Thyroid gland (tissue), 4 donors: ENCODE measurements at regions not wholly inside any gene's neighbourhood (a gene's known extent, or its start where the extent isn't known, plus 50 kb on each side); places are given as distances from the start of the nearest gene placed in this dataset.

ENCODE experiments used
- DNase-seq, 2 donors: peaks; one replicate each; pipeline ENCODE4 v3.0.0-alpha.2; 2019
- H3K27ac ChIP-seq, 3 donors: fragments of 200-600 bp; sonication (generic); 1 replicate in 2 of 3; 2 replicates in 1 of 3; pipeline ENCODE4 v1.5.1; 2016 to 2019; ENCODE audit warnings: mild to moderate bottlenecking in 1 of 3, moderate library complexity in 1 of 3
- H3K27me3 ChIP-seq: fragments of 200-600 bp; sonication (generic); one replicate; pipeline ENCODE4 v1.5.1; 2019
- H3K36me3 ChIP-seq, 2 donors: fragments of 200-600 bp; sonication (generic); one replicate each; pipeline ENCODE4 v1.5.1; 2016 to 2019
- H3K4me1 ChIP-seq, 2 donors: fragments of 200-600 bp; sonication (generic); one replicate each; pipeline ENCODE4 v1.5.1; 2017 to 2019
- H3K4me3 ChIP-seq, 3 donors: fragments of 200-600 bp; sonication (generic); replicated peaks in 1 of 3; 1 replicate in 2 of 3; 2 replicates in 1 of 3; pipeline ENCODE4 v1.5.1; 2016; ENCODE audit warnings: mild to moderate bottlenecking in 1 of 3
- H3K9me3 ChIP-seq: fragments of 200-600 bp; sonication (generic); one replicate; pipeline ENCODE4 v1.5.1; 2017
- POLR2A ChIP-seq, 2 donors: fragments of 450-650 bp; IDR thresholded peaks; one replicate each; pipeline ENCODE4 v1.6.1; 2017; ENCODE audit warnings: antibody characterized with exemption in 2 of 2, mild to moderate bottlenecking in 2 of 2, moderate library complexity in 1 of 2
- whole genome bisulfite sequencing, 2 donors: methylation state at CpG; one replicate each; pipeline ENCODE4 v1.1.5; 2017; 5-methylcytosine and 5-hydroxymethylcytosine counted together
- intact Hi-C: fragments of 100-400 bp; cut with DNase I; formaldehyde crosslinking; loops from one replicate; pipeline ENCODE4 v1.15.1; 2023
- TF ChIP-seq, protein P1 (sequence below), 6 experiments: fragments of 200-600 bp in 3 of 6; fragments of 450-650 bp in 3 of 6; sonication (generic) in 3 of 6; IDR thresholded peaks; one replicate each; pipeline ENCODE4 v1.5.1; 2016 to 2019; ENCODE audit warnings: antibody characterized with exemption in 6 of 6, mild to moderate bottlenecking in 2 of 6, inconsistent platforms in 1 of 6, moderate library complexity in 1 of 6

DNA sequence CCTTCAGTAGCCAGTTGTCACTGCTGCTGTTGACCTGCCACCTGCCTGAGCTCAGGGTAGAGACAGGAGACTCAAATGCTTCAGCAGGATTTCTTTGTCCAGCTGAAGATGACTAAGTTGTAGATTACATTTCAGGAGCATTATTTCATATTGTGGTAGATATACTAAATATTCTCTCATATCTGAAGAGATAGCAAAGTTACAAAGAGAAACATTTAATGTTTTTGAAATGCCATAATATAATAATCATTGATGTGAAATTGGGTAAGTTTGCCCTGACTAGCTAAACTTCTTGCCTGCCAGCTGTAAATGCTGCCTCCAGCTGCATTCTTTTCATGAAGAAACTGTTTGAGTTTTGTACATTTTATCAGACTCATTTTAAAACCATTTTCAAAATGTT, 247.6 kb upstream of the CNKSR2 start:
- intact Hi-C loops = no loop called here
- no peak for DNase-seq
- H3K27me3 ChIP-seq = no peaks in the 10 kb centered on the region
- H3K4me3 ChIP-seq = no peak overlapping the region
- H3K9me3 ChIP-seq = no peaks in the 10 kb centered on the region
- H3K4me1 ChIP-seq = no peaks in the 10 kb centered on the region
- no peak overlapping the region for H3K27ac ChIP-seq
- no peaks in the 10 kb centered on the region for H3K36me3 ChIP-seq
- TF ChIP-seq, protein P1, sequence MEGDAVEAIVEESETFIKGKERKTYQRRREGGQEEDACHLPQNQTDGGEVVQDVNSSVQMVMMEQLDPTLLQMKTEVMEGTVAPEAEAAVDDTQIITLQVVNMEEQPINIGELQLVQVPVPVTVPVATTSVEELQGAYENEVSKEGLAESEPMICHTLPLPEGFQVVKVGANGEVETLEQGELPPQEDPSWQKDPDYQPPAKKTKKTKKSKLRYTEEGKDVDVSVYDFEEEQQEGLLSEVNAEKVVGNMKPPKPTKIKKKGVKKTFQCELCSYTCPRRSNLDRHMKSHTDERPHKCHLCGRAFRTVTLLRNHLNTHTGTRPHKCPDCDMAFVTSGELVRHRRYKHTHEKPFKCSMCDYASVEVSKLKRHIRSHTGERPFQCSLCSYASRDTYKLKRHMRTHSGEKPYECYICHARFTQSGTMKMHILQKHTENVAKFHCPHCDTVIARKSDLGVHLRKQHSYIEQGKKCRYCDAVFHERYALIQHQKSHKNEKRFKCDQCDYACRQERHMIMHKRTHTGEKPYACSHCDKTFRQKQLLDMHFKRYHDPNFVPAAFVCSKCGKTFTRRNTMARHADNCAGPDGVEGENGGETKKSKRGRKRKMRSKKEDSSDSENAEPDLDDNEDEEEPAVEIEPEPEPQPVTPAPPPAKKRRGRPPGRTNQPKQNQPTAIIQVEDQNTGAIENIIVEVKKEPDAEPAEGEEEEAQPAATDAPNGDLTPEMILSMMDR (IDR thresholded peaks at IDR 0.05) = no peak
- no peak for TF ChIP-seq POLR2A (IDR thresholded peaks at IDR 0.05)

- Histone ChIP-seq H3K36me3 (no peaks in the 10 kb centered on the region), H3K4me1 (no peaks in the 10 kb centered on the region), H3K4me3 (no peak overlapping the region), H3K9me3 (no peaks in the 10 kb centered on the region), H3K27me3 (no peaks in the 10 kb centered on the region), H3K27ac (no peak overlapping the region)
- DNase-seq = no peak
- WGBS, 2 donors = 81 to 87% methylated on average over 3 of the region's 3 CpGs
- intact Hi-C loops = no loop called here
- no peak for TF ChIP-seq POLR2A (IDR thresholded peaks at IDR 0.05)
- TF ChIP-seq, protein P1 (IDR thresholded peaks at IDR 0.05) = no peak
Measured at GRCh38 chrX:21131346-21131745, 242.9 kb upstream of the CNKSR2 start.

- Histone ChIP-seq H3K27me3 (no peaks in the 10 kb centered on the region), H3K9me3 (no peaks in the 10 kb centered on the region), H3K36me3 (no peaks in the 10 kb centered on the region), H3K4me3 (no peak overlapping the region), H3K4me1 (no peaks in the 10 kb centered on the region), H3K27ac (no peak overlapping the region)
- intact Hi-C loops = no loop called here
- WGBS, 2 donors = 71 to 85% methylated on average over 2 of the region's 2 CpGs
- TF ChIP-seq POLR2A (IDR thresholded peaks at IDR 0.05) = no peak
- TF ChIP-seq, protein P1 (IDR thresholded peaks at IDR 0.05) = no peak
- DNase-seq = no peak
Measured at GRCh38 chrX:21131786-21132185, 242.4 kb upstream of the CNKSR2 start.

- no peaks in the 10 kb centered on the region for H3K9me3 ChIP-seq
- DNase-seq = no peak
- TF ChIP-seq, protein P1 (IDR thresholded peaks at IDR 0.05) = no peak
- TF ChIP-seq POLR2A (IDR thresholded peaks at IDR 0.05) = no peak
- no peaks in the 10 kb centered on the region for H3K36me3 ChIP-seq
- no peak overlapping the region for H3K27ac ChIP-seq
- no peak overlapping the region for H3K4me3 ChIP-seq
- no peaks in the 10 kb centered on the region for H3K4me1 ChIP-seq
- H3K27me3 ChIP-seq = no peaks in the 10 kb centered on the region
- 76 to 86% methylated on average over 4 of the region's 4 CpGs for WGBS, 2 donors
- intact Hi-C loops = no loop called here
Measured at GRCh38 chrX:21132686-21133393, 241.4 kb upstream of the CNKSR2 start.

DNA sequence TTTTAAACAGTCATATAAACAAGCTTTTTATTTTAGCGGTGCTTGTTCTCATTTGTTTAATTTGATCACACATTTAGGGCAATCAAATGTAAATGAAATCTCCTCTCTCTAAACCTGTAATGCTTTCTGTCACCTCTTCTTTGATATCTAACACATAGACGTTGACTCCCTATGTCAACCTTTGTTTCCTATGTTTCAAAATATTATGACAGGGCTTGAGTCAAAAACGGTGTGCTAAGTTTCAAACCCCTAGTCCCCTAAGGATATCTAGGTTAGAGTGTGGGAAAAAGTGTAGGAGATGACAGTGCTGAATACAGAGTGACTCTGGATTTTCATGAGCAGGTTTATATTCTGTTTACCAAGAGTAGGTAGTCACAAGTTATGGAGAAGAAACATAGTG, 224.0 kb upstream of the CNKSR2 start:
- no peak overlapping the region for H3K27ac ChIP-seq
- TF ChIP-seq, protein P1 (IDR thresholded peaks at IDR 0.05) = no peak
- TF ChIP-seq POLR2A (IDR thresholded peaks at IDR 0.05) = no peak
- 77 to 84% methylated on average over 3 of the region's 3 CpGs for WGBS, 2 donors

More for the DNA sequence above, 224.0 kb upstream of the CNKSR2 start:
- H3K27me3 ChIP-seq = no peaks in the 10 kb centered on the region
- no peaks in the 10 kb centered on the region for H3K4me1 ChIP-seq
- H3K9me3 ChIP-seq = no peaks in the 10 kb centered on the region
- DNase-seq = no peak
- no peaks in the 10 kb centered on the region for H3K36me3 ChIP-seq
- intact Hi-C loops = no loop called here
- H3K4me3 ChIP-seq = no peak overlapping the region
